ENCODE measurements at regions not wholly inside any gene's neighbourhood (a gene's known extent, or its start where the extent isn't known, plus 50 kb on each side); places are given as distances from the start of the nearest gene placed in this dataset.

DNA sequence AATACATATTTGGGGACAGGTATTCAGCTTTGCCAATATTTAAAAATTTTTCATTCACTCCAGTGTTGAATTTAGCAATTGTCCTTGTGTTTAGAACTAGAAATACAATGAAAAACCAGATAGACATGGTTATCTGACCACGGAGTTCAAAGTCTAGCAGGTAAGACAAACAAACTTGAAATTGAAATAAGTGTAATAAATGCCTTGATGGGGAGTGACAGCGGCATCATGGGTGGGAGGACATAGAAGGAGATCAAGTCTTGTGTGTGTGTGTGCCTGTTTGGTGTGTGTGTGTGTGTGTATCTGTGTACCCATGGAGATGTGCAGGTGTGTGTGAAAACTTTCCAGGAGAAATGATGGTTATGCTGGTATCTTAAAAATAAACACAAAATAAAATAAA lies 750.0 kb upstream of the CITED2 start:
- DNase-seq = no peak

GRCh38 chr6:140108167-140108566 lies 733.7 kb upstream of the CITED2 start:
- no peak for DNase-seq

DNA sequence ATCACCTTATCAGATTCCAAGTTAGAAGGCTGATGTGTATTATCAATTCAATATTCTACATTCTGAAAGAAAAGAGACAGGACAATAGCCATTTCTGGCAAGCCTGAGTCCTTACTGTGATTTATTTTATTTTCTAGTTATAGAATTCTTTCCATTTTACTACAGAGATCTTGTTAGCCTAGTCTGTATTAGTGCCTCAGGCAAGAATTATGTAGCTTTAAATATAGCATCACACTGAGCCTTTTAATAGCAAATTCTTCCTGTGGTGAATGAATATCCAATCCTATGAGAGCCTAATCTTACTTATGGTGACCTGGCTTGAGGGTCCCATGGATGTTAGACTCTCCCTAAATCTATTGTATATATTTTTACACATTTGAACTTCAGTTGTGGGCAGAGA lies 732.8 kb upstream of the CITED2 start:
- no peak for DNase-seq

- DNase-seq = no peak
Observed at GRCh38 chr6:140105857-140106256, 731.4 kb upstream of the CITED2 start.

DNA sequence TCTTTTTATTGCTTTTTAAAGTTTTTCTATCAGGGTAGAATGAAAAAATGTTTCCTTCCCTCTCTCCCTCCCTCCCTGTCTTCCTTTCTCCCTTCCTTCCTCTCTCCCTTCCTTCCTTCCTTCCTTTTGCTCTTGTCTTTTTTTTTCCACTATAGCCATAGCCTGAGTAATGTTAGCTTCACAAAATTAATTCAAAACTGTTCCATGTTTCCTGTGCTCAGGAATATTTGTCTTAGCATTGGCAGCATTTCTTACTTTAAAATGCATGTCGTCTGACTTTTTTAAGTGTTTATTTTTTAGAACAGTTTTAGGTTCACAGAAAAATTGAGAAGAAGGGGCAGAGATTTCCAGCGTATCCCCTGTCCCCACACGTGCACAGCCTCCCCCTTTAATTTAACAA lies 730.8 kb upstream of the CITED2 start:
- no peak for DNase-seq

DNA sequence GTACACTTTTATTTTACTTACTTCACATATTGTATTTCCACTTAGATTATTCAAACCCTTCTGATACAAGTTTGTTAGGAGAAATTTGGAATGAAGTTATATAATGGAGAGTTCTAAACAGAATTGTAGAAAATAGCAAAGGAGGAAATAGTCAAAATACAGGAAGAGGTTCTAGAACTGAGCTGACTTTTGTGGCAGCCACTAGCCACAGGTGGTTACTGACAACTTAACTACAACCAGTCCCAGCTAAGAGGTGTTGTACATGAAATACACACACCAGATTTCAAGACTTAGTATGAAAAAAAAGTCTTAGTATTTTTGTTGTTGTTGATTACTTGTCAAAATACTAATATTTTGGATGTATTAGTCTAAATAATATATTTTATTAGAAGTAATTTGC lies 727.4 kb upstream of the CITED2 start:
- no peak for DNase-seq

GRCh38 chr6:140101367-140101766 lies 726.9 kb upstream of the CITED2 start:
- DNase-seq = no peak

GRCh38 chr6:140095532-140095931 lies 721.1 kb upstream of the CITED2 start:
- no peak for DNase-seq

DNA sequence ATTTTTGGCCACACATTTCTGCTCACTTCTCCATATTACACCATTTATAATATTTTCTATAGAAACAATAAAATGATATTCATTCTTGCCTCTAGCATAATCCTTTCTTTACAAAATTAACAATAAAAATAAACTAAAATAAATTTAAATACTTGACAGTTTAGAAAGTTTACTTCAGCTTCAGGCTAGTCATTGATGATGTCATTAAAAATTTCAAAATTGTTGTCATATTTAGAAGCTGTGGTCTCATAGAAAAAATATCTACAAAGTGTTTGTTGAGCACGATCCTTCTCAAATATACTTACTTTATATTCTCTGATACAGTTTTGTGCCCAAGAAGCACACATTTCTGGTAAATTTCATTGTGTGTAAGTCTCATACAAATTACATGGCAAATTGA lies 717.4 kb upstream of the CITED2 start:
- DNase-seq = no peak

- no peak for DNase-seq
Observed at GRCh38 chr6:140090871-140091270, 716.4 kb upstream of the CITED2 start.

DNA sequence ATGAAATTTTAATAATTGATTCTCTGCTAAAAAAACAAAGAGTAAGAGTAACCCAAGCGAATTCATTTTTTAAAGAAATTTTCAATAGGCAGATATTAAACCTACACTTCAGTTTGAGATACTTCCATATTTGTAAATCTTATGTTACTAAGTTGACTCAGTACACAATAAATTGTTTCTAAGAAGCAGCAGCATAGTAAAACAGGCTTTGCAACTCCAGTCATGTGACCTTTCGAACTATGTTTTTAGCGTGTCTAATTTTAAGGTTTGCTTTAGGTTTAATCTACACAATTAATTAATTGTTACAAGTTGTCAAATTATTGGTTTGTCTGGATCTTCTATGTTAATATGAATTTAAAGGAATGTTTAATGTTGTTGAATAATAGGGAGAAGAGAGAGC lies 708.9 kb upstream of the CITED2 start:
- no peak for DNase-seq

DNA sequence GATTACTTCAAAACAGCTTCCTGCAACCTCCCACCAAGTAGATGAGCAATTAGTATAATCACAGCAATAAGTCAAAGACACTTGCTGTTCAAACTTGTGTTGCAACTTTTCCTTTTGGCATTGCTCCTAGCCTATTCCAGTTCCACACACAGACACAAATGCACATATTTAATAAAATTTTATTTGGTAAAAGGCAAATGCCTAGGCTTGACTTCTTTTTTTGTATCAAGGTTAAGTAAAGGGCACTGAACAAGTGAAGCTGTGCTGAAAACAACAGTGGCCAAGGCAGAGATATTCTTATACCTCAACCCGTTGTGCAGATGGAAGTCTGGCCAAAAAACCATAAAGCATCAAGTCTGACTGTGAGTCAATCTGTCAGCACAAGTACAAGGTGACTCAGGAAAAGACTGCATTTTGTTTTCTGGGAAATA lies 708.4 kb upstream of the CITED2 start:
- no peak for DNase-seq

DNA sequence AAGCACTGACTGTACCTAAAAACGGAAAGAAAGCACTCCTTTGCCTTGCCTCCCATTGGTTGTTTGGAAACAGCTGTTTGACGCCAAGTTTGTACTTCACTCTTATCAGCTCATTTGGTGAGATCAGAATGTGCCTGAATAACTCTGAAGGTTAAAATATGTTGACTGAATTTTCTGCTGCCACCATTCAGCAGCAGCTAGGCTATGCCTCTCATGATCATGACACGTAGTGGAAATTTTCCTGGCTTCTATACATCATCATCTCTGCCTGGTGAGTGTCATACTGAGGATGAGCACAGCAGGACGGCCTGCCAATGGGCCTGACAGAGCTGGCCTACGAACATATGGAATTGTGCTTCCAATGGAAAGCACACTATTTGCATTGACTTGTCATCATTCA lies 704.9 kb upstream of the CITED2 start:
- DNase-seq = no peak

DNA sequence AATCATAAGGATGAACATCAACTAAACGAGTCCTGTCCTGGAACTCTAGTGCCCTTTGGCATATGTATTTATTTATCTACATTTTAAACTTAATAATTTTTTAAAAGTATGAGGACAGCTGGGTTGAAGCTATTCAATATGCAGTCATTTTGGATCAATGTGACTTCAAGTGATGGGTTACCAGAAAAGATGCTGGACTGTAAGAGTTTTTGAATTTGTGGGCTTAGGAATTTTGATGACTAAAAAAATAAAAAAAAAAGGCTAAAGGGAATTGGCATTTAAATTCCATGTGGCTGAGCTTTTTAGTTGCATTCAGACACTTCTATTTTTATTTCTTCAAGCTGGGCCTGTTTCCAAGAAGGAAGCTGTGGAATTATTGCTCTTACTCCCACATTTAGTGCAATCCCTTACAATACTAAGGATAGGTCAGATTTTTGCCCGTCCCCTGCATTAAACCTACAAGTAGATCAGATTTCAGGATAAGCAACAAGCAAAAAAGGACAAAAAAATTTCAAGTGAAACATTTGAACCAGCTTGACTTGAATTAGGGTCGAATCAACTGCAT lies 704.2 kb upstream of the CITED2 start:
- no peak for DNase-seq

DNA sequence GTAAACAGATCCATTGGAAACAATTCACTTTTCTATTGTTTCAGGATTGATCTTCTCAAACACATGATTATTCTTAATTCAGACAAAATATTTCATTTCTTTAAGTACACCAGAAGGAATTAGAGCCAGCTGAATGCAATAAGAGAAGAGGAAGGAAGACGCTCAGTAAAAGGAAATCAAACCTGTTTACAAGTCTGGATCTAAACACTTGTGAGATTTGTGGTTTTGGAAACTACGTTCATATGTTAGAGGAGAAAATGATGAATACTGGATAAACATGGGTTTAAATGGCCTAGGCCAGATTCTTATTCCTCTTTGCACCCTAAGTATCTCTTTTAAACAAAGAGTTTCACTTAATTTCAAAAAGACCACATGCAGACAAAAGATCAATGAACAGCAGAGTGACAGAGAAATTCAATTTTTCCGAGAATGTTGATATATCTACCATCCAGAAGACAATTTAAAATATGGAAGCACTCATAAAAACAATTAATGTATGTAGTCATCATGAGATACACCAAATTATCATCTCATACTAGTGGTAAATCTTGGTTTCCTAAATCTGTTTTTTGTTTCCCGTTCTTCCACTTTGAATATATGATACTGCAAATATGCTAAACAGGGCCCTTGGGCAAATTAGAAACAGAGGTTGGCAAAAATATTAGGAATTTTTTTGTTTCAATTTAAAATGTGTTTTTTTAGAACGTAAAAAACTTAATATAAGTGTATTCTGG lies 703.5 kb upstream of the CITED2 start:
- no peak for DNase-seq

DNA sequence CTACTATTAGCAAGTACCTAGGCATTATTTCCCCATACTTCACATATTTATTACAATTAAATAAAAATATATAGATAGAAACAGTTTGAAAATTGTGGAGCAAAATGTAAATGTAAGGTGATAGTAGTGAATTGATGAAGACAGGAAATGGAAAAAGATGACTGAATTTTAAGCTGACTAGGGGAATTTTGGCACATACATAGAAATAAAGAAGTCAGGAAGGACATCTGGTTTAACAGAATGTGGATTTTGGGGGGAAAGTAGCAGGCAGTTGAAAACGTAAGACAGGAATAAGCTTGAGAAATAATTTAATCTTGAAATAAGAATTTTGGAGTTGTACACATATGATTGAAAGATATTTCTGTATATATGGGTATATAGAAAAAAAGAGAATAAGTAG lies 701.7 kb upstream of the CITED2 start:
- DNase-seq = no peak

GRCh38 chr6:140073456-140073855 lies 699.0 kb upstream of the CITED2 start:
- no peak for DNase-seq

- DNase-seq = no peak
Observed at GRCh38 chr6:140071601-140072062, 697.2 kb upstream of the CITED2 start.

- DNase-seq = peak; percentile 51
Observed at GRCh38 chr6:140070846-140071473, 696.5 kb upstream of the CITED2 start.

DNA sequence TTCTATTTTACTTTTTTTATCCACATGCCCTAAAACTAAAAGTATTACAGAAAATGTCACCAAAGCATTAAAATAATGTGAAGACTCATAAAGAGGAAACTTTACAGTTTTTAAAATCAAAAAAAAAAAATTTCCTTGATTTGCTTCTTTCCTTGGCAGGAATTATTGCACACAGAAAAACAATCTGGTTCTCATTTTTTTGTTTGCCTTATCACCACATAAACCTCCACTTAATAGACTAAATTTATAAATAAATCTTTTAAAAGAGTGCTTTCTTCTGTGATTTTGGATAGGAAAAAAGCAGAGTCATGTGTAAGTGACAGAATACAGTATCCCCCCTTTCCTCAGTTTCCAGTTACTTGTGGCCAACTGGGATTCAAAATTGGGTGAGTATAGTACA lies 695.1 kb upstream of the CITED2 start:
- DNase-seq = no peak

DNA sequence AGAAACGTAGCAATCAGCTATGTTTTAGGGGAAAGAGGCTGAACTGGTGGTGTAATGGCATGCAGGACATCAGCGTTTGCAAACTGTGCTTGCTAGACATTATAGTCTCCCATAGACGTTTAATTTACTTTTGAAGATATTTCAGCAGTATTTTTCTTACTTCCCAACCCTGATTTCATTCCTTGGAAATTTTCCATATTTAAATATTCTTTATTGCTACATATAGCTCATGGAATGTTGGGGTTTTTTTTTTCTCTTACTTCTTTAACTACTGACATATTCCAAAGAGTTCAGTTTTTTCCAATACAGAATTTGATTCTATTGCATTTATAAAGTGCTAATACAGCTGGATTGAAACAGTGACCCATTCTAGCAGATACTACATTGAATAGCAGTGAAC lies 694.4 kb upstream of the CITED2 start:
- no peak for DNase-seq

DNA sequence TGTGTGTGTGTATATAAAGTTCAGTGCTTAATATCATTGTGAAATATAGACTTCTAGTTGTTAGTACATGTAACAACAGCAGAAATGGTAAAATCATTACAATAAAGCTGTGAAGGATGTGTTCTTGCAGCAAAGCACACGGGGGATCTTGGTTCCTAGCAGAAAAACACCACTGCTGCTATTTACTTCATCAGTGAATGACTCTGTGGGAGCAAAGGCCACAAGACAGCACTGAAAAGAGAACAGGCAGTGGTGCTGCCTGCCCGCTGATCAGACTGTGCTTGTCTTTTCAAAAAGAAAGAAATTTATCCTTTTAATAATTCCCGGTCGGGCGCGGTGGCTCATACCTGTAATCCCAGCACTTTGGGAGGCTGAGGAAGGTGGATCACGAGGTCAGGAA lies 689.9 kb upstream of the CITED2 start:
- DNase-seq = no peak

DNA sequence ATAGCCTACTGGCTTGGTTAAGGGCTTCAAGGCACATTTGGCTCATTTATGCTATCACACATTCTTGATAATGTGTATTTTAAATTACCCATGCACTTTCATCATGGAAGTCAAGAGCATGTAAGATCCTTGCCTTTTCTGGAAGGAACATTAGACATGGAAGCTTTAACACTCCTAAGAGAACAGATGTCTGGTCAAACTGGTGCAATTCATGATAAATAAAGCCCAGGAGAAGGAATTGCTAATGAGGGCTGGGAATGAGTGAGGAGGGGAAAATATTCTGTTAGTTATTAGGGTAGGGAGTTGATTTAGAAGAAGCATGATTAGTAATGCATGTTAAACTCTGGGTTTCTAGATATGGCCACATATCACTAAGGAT lies 688.6 kb upstream of the CITED2 start:
- DNase-seq = peak; percentile 51

Measured in DMS79 (cell line).